ENCODE measurements at regions not wholly inside any gene's neighbourhood (a gene's known extent, or its start where the extent isn't known, plus 50 kb on each side); places are given as distances from the start of the nearest gene placed in this dataset.
"Not testable (repeated sequence)": the region's sequence is repeated elsewhere in the genome, so short reads cannot be mapped to it uniquely, and the experiment has no call there.

DNA sequence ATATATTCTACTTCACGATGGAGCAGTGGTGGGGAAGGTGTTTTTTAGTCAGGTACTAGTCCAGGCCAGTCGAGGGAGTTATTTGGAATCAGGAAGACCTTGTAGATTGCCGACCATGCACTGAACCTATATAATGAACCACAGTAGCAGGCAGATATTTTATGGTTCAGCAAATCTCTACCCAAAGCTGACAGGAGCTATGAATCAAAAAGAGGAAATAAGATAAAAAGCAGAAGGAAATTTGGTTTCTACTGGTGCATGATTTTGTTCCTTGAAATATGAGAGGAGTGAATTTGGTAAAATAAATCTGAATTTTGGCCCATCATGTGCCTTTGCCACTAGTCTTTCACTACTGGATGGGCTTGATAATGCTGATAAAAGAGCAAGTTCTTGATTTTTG lies 924.3 kb upstream of the DIAPH2 start:
- H3K27ac ChIP-seq = no peak overlapping the region
- DNase-seq (ENCODE audit: low read depth, low spot score) = no peak

GRCh38 chrX:95762716-95763115 lies 921.9 kb upstream of the DIAPH2 start:
- no peak overlapping the region for H3K27ac ChIP-seq
- DNase-seq (ENCODE audit: low read depth, low spot score) = no peak

DNA sequence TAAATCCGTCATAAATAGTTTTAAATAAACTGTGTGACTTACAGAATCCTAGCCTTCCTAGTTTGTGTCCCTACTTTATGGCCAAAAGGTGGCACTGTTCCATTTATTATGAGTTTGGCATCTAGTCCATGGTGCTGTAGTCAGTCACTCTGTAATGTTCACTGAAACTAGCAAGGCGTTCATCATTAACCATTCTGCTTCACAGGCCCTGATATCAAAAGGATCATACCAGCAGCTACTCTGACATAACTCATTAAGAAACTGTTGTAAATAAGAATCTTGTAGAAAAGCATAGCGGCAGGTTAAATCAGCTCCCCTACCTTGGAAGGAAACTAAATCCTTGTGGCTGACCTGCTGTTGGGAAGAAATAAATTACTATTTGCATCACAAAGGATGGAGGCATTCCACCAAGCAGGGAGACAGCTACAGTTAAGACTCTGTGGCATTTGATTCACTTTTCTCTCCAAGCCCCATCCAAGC lies 919.6 kb upstream of the DIAPH2 start:
- DNase-seq (ENCODE audit: low read depth, low spot score) = no peak

DNA sequence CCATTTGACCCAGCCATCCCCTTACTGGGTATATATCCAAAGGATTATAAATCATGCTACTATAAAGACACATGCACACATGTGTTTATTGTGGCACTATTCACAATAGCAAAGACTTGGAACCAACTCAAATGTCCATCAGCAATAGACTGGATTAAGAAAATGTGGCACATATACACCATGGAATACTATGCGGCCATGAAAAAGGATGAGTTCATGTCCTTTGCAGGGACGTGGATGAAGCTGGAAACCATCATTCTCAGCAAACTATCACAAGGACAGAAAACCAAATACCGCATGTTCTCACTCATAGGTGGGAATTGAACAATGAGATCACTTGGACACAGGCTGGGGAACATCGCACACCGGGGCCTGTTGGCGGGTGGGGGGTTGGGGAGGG lies 913.4 kb upstream of the DIAPH2 start:
- DNase-seq (ENCODE audit: low read depth, low spot score); H3K27ac ChIP-seq: not testable (repeated sequence)

More for the DNA sequence above, 919.6 kb upstream of the DIAPH2 start:
- H3K27ac ChIP-seq = no peak overlapping the region

DNA sequence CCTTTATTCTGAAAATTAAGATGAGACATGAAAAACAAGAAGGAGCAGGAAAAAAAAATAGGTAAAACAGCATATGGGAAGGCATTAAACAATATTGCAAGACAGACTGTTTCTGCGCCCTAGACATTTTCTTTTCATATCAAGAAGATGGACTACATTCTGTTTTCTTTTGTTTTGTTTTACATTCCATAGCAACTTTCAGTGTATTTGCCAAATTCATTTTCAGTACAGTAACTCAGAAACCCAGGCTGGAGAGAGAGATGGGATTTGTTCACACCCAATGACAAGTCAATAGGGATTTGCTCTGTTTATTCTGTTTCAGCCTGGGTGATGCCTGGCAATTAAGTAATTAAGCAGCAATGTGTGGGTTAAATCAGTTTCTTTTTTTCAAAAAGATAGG lies 892.8 kb upstream of the DIAPH2 start:
- H3K27ac ChIP-seq = no peak overlapping the region
- no peak for DNase-seq (ENCODE audit: low read depth, low spot score)

DNA sequence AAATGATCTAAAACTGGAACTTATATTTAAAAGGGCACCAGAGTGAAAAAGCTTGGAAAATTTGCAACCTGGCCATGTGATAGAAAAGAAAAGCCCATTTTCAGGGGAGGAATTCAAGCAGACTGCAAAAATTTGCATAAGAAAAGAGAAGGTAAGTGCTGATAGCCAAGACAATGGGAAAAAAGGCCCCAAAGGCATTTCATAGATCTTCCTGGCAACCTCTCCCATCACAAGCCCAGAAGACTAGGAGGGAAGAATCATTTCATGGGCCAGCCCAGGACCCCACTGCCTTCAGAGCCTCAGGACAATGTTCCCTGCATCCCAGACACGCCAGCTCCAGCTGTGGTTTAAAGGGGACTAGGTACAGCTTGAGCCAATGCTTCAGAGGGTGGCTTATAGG lies 887.3 kb upstream of the DIAPH2 start:
- H3K27ac ChIP-seq = no peak overlapping the region
- no peak for DNase-seq (ENCODE audit: low read depth, low spot score)

- no peak for DNase-seq (ENCODE audit: low read depth, low spot score)
- no peak overlapping the region for H3K27ac ChIP-seq
These were observed 860.8 kb upstream of the DIAPH2 start for GRCh38 chrX:95823796-95824195.

- H3K27ac ChIP-seq = no peak overlapping the region
- DNase-seq (ENCODE audit: low read depth, low spot score) = no peak
These were observed 849.4 kb upstream of the DIAPH2 start for GRCh38 chrX:95835223-95835622.

DNA sequence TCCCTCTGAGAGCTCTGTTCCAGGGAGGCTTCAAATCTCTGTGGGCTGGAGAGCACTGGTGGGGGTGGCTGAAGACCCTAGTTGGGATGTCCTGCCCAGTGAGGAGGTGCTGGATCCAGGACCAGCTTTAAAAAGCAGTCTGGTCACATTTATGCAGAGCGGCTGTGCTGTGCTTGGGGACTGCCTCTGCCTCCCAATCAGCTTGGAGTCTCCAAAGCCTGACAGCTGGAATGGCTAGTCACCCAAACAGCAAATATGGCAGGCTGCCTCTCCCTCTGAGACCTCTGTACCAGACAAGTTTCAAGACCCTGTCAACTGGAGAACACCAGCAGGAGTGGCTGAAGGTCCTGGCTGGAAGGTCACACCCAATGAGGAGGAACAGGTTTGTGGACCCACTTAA lies 848.1 kb upstream of the DIAPH2 start:
- no peak overlapping the region for H3K27ac ChIP-seq
- no peak for DNase-seq (ENCODE audit: low read depth, low spot score)

GRCh38 chrX:95841863-95842262 lies 842.8 kb upstream of the DIAPH2 start:
- H3K27ac ChIP-seq = no peak overlapping the region
- DNase-seq (ENCODE audit: low read depth, low spot score) = no peak

DNA sequence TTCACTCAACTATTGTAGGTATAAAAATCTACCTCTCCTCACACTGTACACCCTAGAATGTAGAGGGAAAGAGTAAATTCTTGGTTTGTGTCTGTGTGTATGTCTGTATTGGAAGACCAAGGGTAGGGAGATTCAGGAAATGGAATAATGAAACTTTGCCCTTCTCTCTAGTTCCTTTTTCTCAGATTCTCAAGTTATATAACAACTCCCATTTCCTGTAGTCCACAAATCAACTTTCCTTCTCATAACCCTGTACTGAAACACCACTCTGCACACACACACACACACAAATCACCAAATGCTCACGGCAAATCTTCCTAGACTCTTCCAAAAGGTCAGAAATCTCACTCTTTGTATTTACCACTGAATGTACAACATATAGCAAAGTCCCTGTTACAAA lies 824.5 kb upstream of the DIAPH2 start:
- no peak for DNase-seq (ENCODE audit: low read depth, low spot score)
- no peak overlapping the region for H3K27ac ChIP-seq

DNA sequence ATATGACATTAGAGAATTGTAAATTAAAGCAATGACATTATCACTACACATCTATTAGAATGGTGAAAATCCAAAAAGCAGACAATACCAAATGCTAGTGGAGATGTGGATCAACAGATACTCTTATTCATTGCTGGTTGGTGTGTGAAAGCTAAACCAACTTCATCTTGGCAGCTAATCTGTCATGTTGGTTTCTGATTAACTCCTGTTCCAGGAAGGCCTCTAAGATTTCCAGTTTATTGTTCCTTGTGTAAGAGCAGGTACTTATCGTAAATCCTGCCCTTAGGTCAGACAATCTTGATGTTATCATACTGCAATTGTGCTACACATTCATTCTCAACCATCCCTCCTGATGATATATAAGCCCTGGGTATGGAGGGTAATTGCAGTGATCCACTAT lies 809.0 kb upstream of the DIAPH2 start:
- DNase-seq (ENCODE audit: low read depth, low spot score) = no peak
- no peak overlapping the region for H3K27ac ChIP-seq

GRCh38 chrX:95878874-95879273 lies 805.8 kb upstream of the DIAPH2 start:
- no peak for DNase-seq (ENCODE audit: low read depth, low spot score)
- no peak overlapping the region for H3K27ac ChIP-seq

GRCh38 chrX:95884186-95884585 lies 800.5 kb upstream of the DIAPH2 start:
- DNase-seq (ENCODE audit: low read depth, low spot score) = no peak
- H3K27ac ChIP-seq = no peak overlapping the region

GRCh38 chrX:95885074-95885473 lies 799.6 kb upstream of the DIAPH2 start:
- H3K27ac ChIP-seq = no peak overlapping the region
- peak; percentile 29 for DNase-seq (ENCODE audit: low read depth, low spot score)

DNA sequence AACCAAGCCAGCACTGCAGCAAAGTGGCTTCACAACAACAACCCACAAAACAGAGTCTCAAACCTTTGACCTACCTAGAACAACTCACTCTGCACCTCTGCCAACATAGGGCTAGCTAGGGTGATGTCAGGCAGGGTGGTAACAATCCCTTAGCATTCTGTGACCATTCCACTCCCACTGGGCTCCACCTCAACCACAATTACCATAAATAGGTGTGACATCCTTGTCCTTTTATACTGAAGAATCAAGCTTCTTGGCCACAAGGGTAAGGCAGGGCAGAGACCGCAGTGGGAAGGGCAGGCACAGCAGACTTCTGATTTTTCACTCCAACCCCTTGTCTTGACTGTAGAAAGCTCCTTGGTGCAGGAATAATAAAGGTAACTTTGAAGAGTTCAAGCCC lies 795.4 kb upstream of the DIAPH2 start:
- DNase-seq (ENCODE audit: low read depth, low spot score) = no peak
- H3K27ac ChIP-seq = no peak overlapping the region

GRCh38 chrX:95893636-95894035 lies 791.0 kb upstream of the DIAPH2 start:
- no peak for DNase-seq (ENCODE audit: low read depth, low spot score)
- no peak overlapping the region for H3K27ac ChIP-seq

GRCh38 chrX:95903490-95903889 lies 781.2 kb upstream of the DIAPH2 start:
- DNase-seq (ENCODE audit: low read depth, low spot score) = no peak
- no peak overlapping the region for H3K27ac ChIP-seq

DNA sequence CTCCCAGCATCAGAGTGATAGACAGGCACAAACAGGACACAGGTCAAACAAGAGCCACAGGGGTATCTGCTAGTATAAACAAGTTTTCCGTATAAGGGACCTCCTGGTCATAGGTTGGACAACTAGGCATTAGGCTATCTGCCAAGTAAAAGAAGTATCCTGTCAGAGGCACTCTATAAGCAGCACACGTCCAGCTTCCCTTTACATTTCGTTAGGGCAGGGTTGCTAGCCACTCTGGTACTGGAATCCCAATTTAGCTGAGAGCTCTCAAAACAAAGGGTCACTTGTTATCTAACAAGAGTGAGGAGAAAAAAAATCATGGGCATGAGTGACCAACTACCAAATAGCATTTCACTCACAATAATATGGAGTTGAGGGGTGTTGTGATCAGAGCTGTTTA lies 780.7 kb upstream of the DIAPH2 start:
- no peak for DNase-seq (ENCODE audit: low read depth, low spot score)
- H3K27ac ChIP-seq = no peak overlapping the region

DNA sequence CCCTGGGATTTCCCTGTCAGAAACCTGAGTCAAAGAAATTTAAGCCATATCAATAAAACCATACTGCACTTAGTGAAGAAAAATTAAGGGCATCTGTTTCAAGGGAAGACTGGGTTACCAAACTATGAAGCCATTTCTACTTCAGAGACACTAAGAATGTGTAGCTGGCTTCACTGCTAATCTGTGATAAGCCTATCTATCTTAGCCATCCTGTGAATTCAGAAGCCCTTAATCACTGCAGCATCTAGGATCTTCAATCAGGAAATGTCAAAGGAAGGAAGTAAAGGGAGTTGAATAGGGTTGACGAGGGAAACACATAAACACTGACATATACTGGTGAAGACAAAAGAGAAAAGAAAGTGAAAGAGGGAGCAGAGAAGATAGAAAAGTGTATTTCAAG lies 777.6 kb upstream of the DIAPH2 start:
- H3K27ac ChIP-seq = no peak overlapping the region
- DNase-seq (ENCODE audit: low read depth, low spot score) = no peak

DNA sequence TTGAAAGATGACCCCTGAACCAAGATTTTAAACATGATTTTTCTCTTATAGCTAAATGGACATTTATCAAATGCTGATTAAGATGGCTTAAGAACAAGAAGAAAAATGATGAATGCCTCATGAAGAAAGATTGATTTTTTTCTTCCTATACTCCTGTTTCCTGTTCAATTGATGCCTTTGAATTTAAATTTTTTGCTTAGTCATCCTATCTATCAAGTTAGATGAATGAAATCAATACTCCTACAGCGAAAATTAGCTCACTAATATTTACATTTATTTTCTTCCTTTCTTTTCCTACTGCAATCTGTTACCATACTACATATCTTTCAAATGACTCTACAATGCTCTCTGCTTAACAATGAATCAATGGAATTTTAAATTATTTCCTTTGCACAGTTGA lies 773.6 kb upstream of the DIAPH2 start:
- H3K27ac ChIP-seq = no peak overlapping the region

GRCh38 chrX:95919605-95920004 lies 765.0 kb upstream of the DIAPH2 start:
- no peak overlapping the region for H3K27ac ChIP-seq
- no peak for DNase-seq (ENCODE audit: low read depth, low spot score)

More for the DNA sequence above, 773.6 kb upstream of the DIAPH2 start:
- DNase-seq (ENCODE audit: low read depth, low spot score) = no peak

- DNase-seq (ENCODE audit: low read depth, low spot score) = no peak
- H3K27ac ChIP-seq = no peak overlapping the region
These were observed 739.1 kb upstream of the DIAPH2 start for GRCh38 chrX:95945528-95945927.

Measured in epithelial cell of prostate (primary cell).